ENCODE measurements at regions not wholly inside any gene's neighbourhood (a gene's known extent, or its start where the extent isn't known, plus 50 kb on each side); places are given as distances from the start of the nearest gene placed in this dataset.
"Not testable (repeated sequence)": the region's sequence is repeated elsewhere in the genome, so short reads cannot be mapped to it uniquely, and the experiment has no call there.

DNA sequence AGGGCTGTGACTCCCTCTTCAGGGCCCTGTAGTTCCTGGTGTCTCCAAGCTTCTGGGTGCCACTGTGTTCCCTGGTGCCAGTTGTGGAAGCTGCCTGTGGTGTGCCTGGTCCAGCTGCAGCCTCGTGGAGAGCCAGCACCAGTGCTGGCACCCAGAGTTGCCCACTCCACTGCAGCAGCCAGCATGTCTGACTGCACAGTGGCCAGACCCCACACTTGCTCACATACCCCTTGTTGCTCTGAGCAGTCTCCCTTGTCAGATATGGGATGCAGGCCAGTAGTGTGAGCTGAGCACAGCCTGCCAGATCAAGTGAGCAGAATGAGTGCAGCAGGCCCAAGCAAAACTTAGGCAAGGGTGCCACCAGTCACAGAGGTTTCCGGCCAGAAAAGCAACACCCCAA is 108.6 kb downstream of the ZMAT1 start:
- no peak for DNase-seq (ENCODE audit: low spot score)

DNA sequence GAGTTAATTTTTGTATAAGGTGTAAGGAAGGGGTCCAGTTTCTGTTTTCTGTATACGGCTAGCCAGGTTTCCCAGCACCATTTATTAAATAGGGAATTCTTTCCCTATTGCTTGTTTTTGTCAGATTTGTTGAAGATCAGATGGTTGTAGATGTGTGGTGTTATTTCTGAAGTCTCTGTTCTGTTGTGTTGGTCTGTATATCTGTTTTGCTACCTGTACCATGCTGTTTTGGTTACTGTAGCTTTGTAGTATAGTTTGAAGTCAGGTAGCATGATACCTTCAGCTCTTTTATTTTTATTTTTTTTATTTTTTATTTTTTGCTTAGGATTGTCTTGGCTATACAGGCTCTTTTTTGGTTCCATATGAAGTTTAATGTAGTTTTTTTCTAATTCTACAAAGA is 114.1 kb downstream of the ZMAT1 start:
- not testable (repeated sequence) for DNase-seq (ENCODE audit: low spot score)

DNA sequence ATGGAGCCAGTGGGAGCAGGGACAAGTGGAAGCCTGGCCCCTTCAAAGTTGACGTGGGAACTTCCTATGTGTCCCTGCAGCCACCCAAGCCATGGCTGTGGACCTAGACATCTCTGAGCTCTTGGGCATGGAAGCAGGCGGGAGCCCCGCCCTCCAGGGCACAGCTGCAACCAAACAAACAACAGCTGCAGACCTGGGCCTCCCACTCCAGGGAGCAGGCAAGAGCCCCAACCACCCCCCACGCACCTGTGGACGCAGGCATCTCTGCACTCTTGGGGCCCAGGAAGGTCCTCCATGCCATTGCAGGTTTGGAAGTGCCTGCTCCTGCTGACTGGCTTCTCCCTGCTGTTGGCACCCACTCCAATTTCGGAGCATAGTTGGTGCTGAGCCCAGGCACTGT is 118.6 kb downstream of the ZMAT1 start:
- DNase-seq (ENCODE audit: low spot score), result no peak

DNA sequence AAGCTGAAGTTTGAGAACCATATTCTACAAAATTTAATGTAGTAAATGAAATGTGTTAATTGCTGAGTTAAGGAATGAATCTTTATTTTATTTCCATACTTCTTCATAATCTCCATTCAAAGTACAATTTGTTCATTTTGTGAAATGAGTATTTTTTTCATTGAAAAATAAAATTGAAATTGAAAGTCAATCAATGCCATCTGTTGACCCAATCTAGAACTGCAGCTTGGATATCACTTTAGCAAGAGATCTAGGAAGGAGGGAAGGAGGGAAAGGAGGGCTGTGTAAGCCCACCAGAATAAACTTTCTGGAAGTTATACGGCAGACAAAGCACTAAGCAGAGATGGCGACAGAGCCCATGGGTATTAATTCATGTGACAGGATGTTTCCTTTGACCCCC is 128.4 kb downstream of the ZMAT1 start:
- DNase-seq (ENCODE audit: low spot score), result no peak

DNA sequence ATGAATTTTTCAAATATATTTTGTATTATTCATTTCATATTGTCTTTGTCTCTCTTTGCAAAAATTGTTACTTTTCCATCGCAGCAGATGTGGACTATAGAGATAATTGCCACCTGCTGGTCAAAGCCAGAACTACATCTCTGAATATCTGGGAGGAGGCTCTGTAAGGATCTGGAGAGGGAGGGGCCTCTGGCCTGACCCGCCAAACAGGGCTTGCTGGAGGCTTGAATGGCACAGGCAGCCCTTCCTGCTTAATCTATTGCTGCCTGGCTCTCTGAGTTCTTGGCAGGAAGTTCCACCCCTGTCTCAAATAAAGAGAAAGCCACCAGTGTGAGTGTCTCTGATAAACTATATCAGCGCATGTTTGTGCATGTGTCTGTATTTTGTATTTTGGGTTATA is 132.4 kb downstream of the ZMAT1 start:
- peak; percentile 92 for DNase-seq (ENCODE audit: low spot score)

DNA sequence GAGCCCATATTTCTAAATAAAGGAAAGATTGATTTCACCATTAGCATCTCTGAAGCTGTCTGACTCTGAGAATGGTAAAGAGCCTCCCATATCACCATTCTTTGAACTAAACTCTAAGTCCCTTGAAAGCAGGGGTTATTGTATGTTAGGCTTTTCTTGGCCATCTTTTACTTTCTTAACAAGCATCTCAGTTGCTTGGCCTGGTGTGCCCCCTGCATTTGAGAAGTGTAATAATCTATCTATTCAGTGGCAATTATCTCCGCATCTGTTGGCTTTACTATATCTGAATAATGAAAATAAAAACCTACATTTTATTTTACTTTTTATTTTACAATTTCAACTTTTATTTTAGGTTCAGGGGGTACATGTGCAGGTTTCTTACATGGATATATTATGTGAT is 128.3 kb upstream of the ARMCX2 start:
- DNase-seq (ENCODE audit: low spot score), result no peak

DNA sequence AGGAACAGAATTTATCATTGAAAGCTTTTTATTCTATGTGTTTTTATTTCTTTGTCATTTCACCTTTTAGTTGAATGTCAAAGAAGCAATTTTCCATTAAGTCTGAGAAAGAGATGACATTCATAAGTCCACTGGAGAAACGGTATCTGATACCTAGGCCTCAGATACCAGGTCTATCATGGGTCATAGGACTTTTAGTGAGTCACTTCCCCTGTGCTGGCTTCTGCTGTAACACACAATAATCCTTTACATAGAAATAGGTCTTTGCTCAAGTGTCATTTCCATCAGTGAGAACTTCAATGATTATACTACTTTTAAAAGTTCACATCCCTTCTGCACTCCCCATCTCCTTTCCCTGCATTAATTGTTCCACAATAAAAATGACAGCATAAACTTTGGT is 125.5 kb upstream of the ARMCX2 start:
- no peak for DNase-seq (ENCODE audit: low spot score)

DNA sequence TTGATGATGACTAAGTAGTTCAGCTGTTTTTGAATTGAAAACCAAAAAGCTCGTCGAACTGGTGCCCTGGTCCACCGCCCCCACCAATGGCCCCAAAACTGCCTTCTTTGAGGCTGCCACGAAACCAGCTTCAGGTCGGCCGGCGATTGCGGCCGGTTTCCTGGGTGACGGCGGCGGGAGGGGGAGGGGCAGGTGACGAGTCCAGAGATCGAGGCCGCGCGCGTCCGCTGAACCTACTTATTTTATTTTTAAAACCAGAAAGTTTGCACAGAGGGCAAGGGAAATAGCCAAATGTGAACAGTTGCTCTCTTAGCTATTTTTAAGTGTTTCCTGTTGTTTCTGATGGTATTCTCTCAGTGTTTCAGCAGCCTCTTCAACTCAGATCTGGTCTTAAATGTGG is 120.8 kb upstream of the ARMCX2 start:
- DNase-seq (ENCODE audit: low spot score), result not testable (repeated sequence)

DNA sequence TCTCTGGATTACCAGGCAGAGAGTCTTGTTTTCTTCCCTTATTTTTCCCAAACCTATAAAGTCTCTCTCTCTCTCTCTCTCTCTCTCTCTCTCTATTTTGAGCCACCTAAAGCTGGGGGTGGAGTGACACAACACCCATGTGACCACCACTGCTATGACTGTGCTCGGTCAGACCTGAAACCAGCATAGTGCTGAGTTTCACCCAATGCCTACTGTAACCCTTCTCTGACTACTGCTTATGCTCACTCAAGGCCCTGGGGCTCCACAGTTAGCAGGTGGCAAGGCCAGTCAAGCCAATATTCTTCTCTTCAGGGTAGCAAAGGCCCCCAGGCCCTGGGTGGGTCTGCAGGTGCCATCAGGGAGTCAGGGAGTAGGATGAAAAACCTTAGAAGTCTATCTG is 114.7 kb upstream of the ARMCX2 start:
- DNase-seq (ENCODE audit: low spot score), result no peak

DNA sequence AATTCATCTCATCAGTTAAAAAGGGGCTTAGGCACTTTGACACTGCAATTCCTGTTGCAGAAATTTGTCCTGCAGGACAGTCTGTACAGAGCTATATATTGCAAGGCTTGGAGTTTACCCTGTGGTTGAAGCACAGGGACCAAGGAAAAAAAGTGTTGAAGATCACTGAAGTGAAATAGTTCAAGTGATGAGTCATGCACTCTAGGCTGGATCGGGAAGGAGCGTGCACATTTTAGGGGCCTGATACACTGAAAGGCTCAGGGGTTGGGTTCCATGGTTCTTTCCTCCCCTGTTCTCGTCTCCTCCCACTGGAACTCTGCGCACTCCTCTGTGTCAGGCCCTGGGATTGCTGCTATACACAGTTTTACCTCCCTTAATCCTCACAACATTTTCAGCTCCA is 104.9 kb upstream of the ARMCX2 start:
- no peak for DNase-seq (ENCODE audit: low spot score)

DNA sequence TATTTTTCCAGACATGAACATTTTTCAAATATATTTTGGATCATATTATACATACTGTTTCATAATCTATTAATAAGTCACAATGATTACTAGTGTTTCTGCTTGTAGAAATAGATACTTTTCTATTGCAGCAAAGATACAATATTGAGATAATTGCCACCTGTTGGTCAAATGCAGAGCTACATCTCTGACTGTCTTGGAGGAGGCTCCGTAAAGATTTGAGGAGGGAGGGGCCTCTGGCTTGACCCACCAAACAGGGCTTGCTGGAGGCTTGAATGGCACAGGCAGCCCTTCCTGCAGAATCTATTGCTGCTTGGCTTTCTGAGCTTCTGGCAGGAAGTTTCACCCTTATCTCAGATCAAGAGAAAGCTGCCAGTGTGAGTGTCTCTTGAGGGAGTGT is 99.3 kb upstream of the ARMCX2 start:
- no peak for DNase-seq (ENCODE audit: low spot score)

DNA sequence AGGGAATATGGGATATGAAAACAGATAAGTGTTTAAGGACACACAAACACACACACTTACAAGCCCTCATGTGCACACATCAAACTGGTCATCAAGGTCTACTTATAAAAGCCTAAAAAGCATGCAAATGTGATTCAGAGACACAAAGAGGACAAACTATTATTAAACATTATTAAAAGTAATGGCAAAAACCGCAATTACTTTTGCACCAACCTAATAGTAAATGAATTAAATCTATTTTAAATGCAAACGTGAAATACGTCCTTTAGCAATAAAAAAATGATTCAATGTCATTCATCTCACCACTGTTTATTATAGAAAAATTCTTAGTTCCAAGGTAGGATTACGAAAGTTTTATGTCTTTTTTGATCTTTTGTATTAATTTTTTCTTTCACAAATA is 91.1 kb upstream of the ARMCX2 start:
- no peak for DNase-seq (ENCODE audit: low spot score)

DNA sequence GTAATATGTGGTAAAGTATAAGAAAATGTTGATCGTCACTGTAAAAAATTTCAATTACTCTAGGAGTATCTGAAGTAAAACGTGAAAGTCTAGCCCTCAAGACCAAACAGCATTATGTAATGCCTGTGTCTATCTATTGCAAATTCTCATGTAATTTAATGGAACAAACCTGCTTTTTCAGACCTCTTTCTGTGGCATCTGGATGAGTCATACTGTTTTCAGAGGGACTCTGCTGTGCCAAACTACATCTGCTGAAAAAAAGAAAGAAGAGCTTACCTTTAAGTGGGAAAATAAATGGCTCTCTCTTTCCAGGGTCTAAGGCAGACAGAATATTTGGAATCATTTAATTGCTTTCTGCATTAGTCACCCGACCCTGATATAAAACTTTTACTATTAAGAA is 89.8 kb upstream of the ARMCX2 start:
- DNase-seq (ENCODE audit: low spot score), result no peak

DNA sequence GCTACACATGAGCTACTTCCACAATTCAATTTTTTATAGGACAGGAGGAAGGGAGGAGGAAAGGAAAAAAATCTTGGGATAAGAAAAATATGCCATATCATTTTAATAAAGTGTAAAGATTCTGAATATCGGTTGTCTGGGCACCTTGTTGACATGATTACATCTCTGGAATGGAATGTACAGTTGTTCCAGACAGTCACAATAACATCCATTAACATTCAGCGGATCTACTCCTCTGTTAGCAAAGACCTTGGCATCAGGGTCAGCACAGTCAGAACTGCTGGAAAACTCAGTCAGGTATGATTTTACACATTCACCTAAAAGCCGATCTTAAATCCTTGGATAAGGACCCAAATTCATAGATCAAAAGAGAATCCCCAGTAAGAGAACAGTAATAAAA is 85.4 kb upstream of the ARMCX2 start:
- no peak for DNase-seq (ENCODE audit: low spot score)

DNA sequence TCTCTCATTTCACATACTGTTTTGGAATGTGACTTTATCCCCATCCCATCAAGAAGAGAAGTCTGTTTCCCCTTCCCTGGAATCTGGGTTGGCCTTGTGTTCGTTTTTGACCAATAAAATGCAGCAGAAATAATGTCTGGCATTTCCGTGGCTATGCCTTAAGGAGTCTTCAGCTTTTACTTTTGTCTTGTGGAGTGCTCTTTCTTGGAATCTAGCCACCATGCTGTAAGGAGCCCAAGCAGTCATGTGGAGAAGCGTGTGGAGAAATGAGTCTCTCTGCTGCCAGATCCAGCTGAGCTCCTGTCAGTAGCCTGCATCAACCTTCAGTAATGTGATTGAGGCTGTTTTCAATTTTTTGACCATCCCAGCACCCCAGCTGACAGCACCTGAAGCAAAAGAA is 84.4 kb upstream of the ARMCX2 start:
- no peak for DNase-seq (ENCODE audit: low spot score)

DNA sequence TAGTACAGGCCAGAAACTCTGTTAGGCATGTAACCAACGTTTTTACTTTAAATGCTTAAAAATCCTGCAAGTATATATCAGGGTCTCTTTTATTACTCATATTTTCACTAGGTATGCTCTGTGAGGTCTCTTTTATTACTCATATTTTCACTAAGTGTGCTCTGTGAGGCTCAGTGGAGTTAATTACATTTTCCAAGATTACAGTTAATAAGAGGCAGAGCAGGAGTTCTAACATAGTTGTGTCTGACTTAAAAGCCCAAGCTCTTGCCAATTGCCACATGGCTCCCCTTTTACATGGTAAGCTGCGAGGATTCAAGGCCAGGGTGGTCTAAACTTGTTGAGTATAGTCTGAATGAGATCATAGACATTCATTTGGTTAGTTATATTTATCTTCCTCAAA is 81.0 kb upstream of the ARMCX2 start:
- no peak for DNase-seq (ENCODE audit: low spot score)

DNA sequence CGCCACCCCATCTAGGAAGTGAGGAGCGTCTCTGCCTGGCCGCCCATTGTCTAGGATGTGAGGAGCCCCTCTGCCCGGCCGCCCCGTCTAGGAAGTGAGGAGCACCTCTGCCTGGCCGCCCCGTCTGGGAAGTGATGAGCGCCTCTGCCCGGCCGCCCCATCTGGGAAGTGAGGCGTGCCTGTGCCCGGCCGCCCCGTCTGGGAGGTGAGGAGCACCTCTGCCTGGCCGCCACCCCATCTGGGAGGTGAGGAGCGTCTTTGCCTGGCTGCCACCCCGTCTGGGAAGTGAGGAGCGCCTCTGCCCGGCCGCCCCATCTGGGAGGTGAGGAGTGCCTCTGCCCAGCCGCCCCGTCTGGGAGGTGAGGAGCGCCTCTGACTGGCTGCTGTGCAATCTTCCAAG is 79.2 kb upstream of the ARMCX2 start:
- not testable (repeated sequence) for DNase-seq (ENCODE audit: low spot score)

DNA sequence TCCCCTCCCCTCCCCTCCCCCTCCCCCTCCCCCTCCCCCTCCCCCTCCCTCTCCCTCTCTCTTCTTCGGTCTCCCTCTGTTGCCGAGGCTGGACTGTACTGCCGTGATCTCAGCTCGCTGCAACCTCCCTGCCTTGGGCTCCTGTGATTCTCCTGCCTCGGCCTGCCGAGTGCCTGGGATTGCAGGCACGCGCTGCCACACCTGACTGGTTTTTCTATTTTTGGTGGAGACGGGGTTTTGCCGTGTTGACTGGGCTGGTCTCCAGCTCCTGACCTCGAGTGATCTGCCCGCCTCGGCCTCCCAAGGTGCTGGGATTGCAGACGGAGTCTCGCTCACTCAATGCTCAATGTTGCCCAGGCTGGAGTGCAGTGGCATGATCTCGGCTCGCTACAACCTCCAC is 78.8 kb upstream of the ARMCX2 start:
- DNase-seq (ENCODE audit: low spot score), result not testable (repeated sequence)

DNA sequence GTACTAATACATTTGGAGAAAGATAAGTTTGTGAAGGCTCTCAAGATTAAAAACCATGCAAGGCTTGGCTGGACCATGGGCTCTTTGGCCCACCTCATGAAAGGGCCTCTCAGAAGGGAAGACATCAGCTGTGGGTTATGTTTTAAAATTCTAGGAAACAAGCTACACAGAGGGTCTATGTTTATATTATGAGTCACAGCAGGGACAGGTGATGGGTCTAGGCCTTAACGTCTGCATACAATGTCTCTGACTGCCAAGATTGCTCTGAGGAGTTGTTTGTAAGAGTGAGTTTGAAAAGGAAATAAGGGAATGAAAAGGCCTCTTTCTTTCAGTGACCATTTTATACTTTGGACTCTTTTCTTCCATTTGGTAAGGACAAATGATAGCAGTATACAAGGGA is 77.0 kb upstream of the ARMCX2 start:
- no peak for DNase-seq (ENCODE audit: low spot score)

DNA sequence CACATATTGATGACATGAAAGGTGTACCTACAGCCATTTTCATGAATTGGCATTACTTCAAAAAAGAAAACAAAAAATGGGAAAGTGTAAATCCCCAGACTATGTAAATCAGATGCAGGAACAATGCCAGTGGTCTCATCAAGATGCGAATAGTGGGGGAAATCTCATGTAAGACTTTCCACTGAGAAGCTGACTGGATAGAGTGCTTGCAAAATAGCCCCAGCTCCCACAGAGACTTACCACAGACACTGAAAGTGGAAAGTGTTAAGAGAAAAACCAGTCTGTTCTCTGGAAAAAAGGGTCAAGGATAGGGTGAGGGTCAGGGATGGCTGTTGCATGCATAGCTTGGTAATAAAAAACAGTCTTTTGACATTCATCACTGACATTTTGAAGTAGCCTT is 73.2 kb upstream of the ARMCX2 start:
- no peak for DNase-seq (ENCODE audit: low spot score)

DNA sequence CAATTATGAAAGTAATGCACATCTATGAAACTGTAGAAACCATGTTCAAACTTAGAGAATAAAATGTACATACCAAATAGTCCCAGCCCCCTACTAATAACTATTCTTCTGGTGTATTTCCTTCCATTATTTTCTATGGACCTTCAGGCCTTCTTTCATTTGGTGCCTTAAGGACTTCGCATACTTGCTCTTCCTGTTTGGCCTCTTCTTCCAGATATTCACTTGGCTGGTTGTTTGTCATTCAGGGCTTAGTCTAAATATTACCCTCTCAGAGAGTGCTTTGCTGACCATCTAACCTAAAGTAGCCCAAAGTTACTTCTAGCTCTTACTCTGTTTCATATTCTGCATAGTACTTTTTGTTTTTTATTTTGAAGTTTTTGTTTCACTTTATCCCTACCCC is 70.3 kb upstream of the ARMCX2 start:
- DNase-seq (ENCODE audit: low spot score), result no peak
